B cell (primary cell): ENCODE measurements at regions not wholly inside any gene's neighbourhood (a gene's known extent, or its start where the extent isn't known, plus 50 kb on each side); places are given as distances from the start of the nearest gene placed in this dataset.

Experiments used
- ATAC-seq: fragments of 200-7000 bp; cut with Tn5 transposase; one replicate; pipeline ENCODE4 v1.10.0; 2021; ENCODE audit warnings: low read depth, mild to moderate bottlenecking, moderate number of reproducible peaks, moderate library complexity
- CTCF ChIA-PET: fragments of 350-600 bp; sonication (Branson Sonifier 250); formaldehyde crosslinking; loops from one replicate; lab custom pipeline; 2021; ENCODE audit warnings: antibody characterized with exemption, inconsistent platforms; lab: Charles Lee
- POLR2A ChIA-PET: fragments of 350-600 bp; sonication (Branson Sonifier 250); formaldehyde crosslinking; loops from one replicate; lab custom pipeline; 2021; ENCODE audit warnings: antibody characterized with exemption; lab: Charles Lee
- DNase-seq: peaks from one replicate; pipeline ENCODE4 v3.0.0; 2013
- H2AFZ ChIP-seq: 2 replicates; pipeline ENCODE4 v1.6.1; 2012; ENCODE audit warnings: mild to moderate bottlenecking, low read depth, low read length; ENCODE audit not compliant: insufficient read depth, poor library complexity, severe bottlenecking
- H3K27ac ChIP-seq, 2 donors: 1 replicate in 1 of 2; 2 replicates in 1 of 2; pipeline ENCODE4 v1.5.1; 2012 to 2013; ENCODE audit warnings: low read length in 2 of 2, mild to moderate bottlenecking in 2 of 2, moderate library complexity in 1 of 2
- H3K27me3 ChIP-seq, 4 experiments: fragments of 200-600 bp in 1 of 4; sonication (generic) in 1 of 4; replicated peaks in 1 of 4; 1 replicate in 2 of 4; 2 replicates in 2 of 4; pipeline versions ENCODE4 v1.6.1 to v1.7.0; 2013 to 2016; ENCODE audit warnings: low read length in 3 of 4, mild to moderate bottlenecking in 2 of 4, mixed read lengths in 1 of 4, moderate library complexity in 1 of 4; ENCODE audit not compliant: insufficient read depth in 4 of 4, control insufficient read depth in 3 of 4; ENCODE audit errors: control extremely low read depth in 1 of 4
- H3K36me3 ChIP-seq, 2 experiments: replicated peaks in 1 of 2; 1 replicate in 1 of 2; 2 replicates in 1 of 2; pipeline versions ENCODE4 v1.6.1 to v1.7.1; 2013; ENCODE audit warnings: low read length in 1 of 2; ENCODE audit not compliant: insufficient read depth in 2 of 2, control insufficient read depth in 1 of 2; ENCODE audit errors: control extremely low read depth in 1 of 2, extremely low read depth in 1 of 2
- H3K4me1 ChIP-seq, 2 donors: fragments of 200-600 bp in 1 of 2; sonication (generic) in 1 of 2; 1 replicate in 1 of 2; 2 replicates in 1 of 2; pipeline versions ENCODE4 v1.5.1 to v1.6.1; 2013 to 2017; ENCODE audit warnings: low read length in 2 of 2; ENCODE audit not compliant: control insufficient read depth in 2 of 2, insufficient read depth in 2 of 2
- H3K4me2 ChIP-seq: replicated peaks from 2 replicates; pipeline ENCODE3; 2012; ENCODE audit warnings: mild to moderate bottlenecking, low read depth, low read length; ENCODE audit not compliant: poor library complexity, severe bottlenecking
- H3K4me3 ChIP-seq, 5 experiments: fragments of 200-600 bp in 1 of 5; sonication (generic) in 1 of 5; 1 replicate in 3 of 5; 2 replicates in 2 of 5; pipeline versions ENCODE4 v1.5.1 to v1.7.0; 2011 to 2016; ENCODE audit warnings: low read length in 4 of 5, mild to moderate bottlenecking in 4 of 5, low read depth in 2 of 5, control low read depth in 1 of 5, moderate library complexity in 1 of 5; ENCODE audit not compliant: insufficient read depth in 1 of 5; ENCODE audit errors: control extremely low read depth in 1 of 5, extremely low read depth in 1 of 5
- H3K79me2 ChIP-seq: fragments of 200-600 bp; sonication (generic); one replicate; pipeline ENCODE4 v1.6.0; 2016; ENCODE audit warnings: low read length; ENCODE audit not compliant: control insufficient read depth, insufficient read depth
- H3K9ac ChIP-seq: fragments of 200-600 bp; sonication (generic); 2 replicates; pipeline ENCODE4 v1.6.1; 2017; ENCODE audit warnings: mild to moderate bottlenecking, low read length, moderate library complexity
- H3K9me3 ChIP-seq, 3 donors: one replicate each; pipeline versions ENCODE4 v1.6.1 to v1.7.1; 2013; ENCODE audit warnings: low read length in 2 of 3; ENCODE audit not compliant: control insufficient read depth in 2 of 3, insufficient read depth in 1 of 3; ENCODE audit errors: control extremely low read depth in 1 of 3
- H4K20me1 ChIP-seq: 2 replicates; pipeline ENCODE4 v1.6.0; 2012; ENCODE audit warnings: mild to moderate bottlenecking, low read length; ENCODE audit not compliant: insufficient read depth, control insufficient read depth, poor library complexity, severe bottlenecking
- H3K27ac Mint-ChIP-seq: one replicate; pipeline ENCODE4 v1.8.0; 2021; ENCODE audit warnings: mixed read lengths
- H3K27me3 Mint-ChIP-seq: one replicate; pipeline ENCODE4 v1.8.0; 2021; ENCODE audit warnings: mixed read lengths
- H3K4me1 Mint-ChIP-seq: one replicate; pipeline ENCODE4 v1.8.0; 2021; ENCODE audit warnings: mixed read lengths
- H3K4me3 Mint-ChIP-seq: one replicate; pipeline ENCODE4 v1.8.0; 2021; ENCODE audit warnings: mixed read lengths
- H3K9me3 Mint-ChIP-seq: one replicate; pipeline ENCODE4 v1.8.0; 2022; ENCODE audit warnings: mixed read lengths; ENCODE audit not compliant: insufficient read depth
- EZH2 ChIP-seq: IDR thresholded peaks from 2 replicates; pipeline ENCODE4 v1.6.1; 2012; ENCODE audit warnings: borderline replicate concordance, low read depth, mild to moderate bottlenecking, moderate library complexity, low read length; ENCODE audit not compliant: insufficient read depth, poor library complexity, severe bottlenecking
- WGBS: methylation state at CpG from one replicate; pipeline ENCODE4 v1.1.5; 2013; ENCODE audit warnings: missing lambda C conversion rate; ENCODE audit not compliant: insufficient coverage; 5-methylcytosine and 5-hydroxymethylcytosine counted together
- intact Hi-C: fragments of 100-400 bp; cut with micrococcal nuclease; formaldehyde crosslinking; loops from one replicate; pipeline ENCODE4 v1.10.0; 2022
- TF ChIP-seq, protein P1 (sequence below): fragments of 200-600 bp; IDR thresholded peaks from one replicate; pipeline ENCODE4 v1.8.0; 2022; ENCODE audit warnings: antibody characterized with exemption, mild to moderate bottlenecking

DNA sequence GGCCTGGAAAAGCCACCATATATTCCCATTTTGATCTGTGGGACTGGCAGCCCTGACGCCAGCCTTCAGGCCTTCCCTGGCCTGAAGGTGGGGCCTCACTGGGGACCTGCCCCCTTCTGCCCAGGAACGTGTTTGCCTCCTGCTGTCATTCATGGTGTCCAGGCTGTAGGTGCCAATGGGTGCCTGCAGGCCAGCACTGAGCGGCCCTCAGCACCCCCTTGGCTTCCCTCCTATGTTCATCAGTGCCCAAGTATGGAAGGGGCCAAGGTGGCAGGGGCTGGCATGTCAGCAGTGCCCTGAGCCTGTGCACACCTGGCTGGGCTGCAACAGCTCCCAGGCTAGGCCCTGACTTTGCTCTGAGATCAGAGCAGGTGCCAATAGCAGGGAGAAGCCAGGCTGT is 800.3 kb upstream of the RAB6C start:
- Mint-ChIP-seq H3K4me3 (no peak overlapping the region), H3K4me1 (no peaks in the 10 kb centered on the region), H3K27ac (no peak overlapping the region), H3K27me3 (peaks cover 4% of the 10 kb centered on the region), H3K9me3 (peaks cover 3% of the 10 kb centered on the region)
- POLR2A ChIA-PET: no interaction called here
- Histone ChIP-seq H4K20me1 (no peaks in the 10 kb centered on the region), H2AFZ (no peak overlapping the region), H3K27me3 (no peaks in the 10 kb centered on the region), H3K9me3 (peaks cover 0 to 9% (median 0%) of the 10 kb centered on the region in 3 donors), H3K4me3 (no peak overlapping the region), H3K27ac (no peak overlapping the region), H3K36me3 (no peaks in the 10 kb centered on the region), H3K9ac (no peak overlapping the region), H3K79me2 (no peaks in the 10 kb centered on the region), H3K4me2 (no peak overlapping the region), H3K4me1 (no peaks in the 10 kb centered on the region)
- ATAC-seq: no peak
- intact Hi-C loops: no loop called here
- TF ChIP-seq, protein P1, sequence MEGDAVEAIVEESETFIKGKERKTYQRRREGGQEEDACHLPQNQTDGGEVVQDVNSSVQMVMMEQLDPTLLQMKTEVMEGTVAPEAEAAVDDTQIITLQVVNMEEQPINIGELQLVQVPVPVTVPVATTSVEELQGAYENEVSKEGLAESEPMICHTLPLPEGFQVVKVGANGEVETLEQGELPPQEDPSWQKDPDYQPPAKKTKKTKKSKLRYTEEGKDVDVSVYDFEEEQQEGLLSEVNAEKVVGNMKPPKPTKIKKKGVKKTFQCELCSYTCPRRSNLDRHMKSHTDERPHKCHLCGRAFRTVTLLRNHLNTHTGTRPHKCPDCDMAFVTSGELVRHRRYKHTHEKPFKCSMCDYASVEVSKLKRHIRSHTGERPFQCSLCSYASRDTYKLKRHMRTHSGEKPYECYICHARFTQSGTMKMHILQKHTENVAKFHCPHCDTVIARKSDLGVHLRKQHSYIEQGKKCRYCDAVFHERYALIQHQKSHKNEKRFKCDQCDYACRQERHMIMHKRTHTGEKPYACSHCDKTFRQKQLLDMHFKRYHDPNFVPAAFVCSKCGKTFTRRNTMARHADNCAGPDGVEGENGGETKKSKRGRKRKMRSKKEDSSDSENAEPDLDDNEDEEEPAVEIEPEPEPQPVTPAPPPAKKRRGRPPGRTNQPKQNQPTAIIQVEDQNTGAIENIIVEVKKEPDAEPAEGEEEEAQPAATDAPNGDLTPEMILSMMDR: no peak
- no peak for TF ChIP-seq EZH2
- WGBS: 93% methylated on average over 3 of the region's 3 CpGs
- CTCF ChIA-PET: no interaction called here
- no peak for DNase-seq

DNA sequence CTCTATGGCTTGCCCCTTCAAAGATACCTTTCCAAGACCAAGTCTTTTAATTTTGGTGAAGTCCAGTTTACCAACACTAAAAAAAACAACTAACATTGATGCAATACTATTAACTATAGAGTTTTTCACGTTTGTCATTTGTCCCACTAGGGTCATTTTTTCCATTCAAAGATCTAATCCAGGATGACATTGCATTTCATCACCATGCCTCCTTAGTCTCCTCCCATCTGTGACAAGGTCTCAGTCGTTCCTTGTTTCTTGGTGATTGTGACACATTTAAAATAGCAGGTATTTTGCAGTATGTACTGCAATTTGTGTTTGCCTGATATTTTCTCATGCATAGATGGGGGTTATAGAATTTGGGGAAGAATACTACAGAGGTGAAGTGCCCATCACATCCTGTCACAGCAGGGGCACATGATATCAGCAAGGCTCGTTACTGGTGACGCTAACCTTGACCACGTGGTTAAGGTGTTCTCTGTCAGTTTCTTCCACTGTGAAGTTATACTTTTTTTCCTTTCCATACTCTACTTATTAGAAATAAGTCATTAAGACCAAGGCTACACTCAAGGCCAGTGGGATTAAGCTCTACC is 799.2 kb upstream of the RAB6C start:
- WGBS: 80% methylated on average over 1 of the region's 5 CpGs
- ChIA-PET CTCF (no interaction called here), POLR2A (no interaction called here)
- Histone ChIP-seq H3K79me2 (no peaks in the 10 kb centered on the region), H2AFZ (no peak overlapping the region), H4K20me1 (no peaks in the 10 kb centered on the region), H3K4me3 (no peak overlapping the region), H3K27me3 (no peaks in the 10 kb centered on the region), H3K4me2 (no peak overlapping the region), H3K36me3 (no peaks in the 10 kb centered on the region), H3K27ac (no peak overlapping the region), H3K9ac (no peak overlapping the region), H3K9me3 (peaks cover 0 to 9% (median 0%) of the 10 kb centered on the region in 3 donors), H3K4me1 (no peaks in the 10 kb centered on the region)
- Mint-ChIP-seq H3K27ac (no peak overlapping the region), H3K4me1 (no peaks in the 10 kb centered on the region), H3K9me3 (peaks cover 3% of the 10 kb centered on the region), H3K4me3 (no peak overlapping the region), H3K27me3 (peaks cover 4% of the 10 kb centered on the region)
- intact Hi-C loops: no loop called here
- TF ChIP-seq EZH2: no peak
- TF ChIP-seq, protein P1: no peak
- DNase-seq (no peak), ATAC-seq (no peak)
